Femur (tissue), 1 donor: ENCODE measurements at regions not wholly inside any gene's neighbourhood (a gene's known extent, or its start where the extent isn't known, plus 50 kb on each side); places are given as distances from the start of the nearest gene placed in this dataset.

Experiments
- DNase-seq: peaks from one replicate; pipeline ENCODE4 v3.0.0-alpha.2; 2017

DNA sequence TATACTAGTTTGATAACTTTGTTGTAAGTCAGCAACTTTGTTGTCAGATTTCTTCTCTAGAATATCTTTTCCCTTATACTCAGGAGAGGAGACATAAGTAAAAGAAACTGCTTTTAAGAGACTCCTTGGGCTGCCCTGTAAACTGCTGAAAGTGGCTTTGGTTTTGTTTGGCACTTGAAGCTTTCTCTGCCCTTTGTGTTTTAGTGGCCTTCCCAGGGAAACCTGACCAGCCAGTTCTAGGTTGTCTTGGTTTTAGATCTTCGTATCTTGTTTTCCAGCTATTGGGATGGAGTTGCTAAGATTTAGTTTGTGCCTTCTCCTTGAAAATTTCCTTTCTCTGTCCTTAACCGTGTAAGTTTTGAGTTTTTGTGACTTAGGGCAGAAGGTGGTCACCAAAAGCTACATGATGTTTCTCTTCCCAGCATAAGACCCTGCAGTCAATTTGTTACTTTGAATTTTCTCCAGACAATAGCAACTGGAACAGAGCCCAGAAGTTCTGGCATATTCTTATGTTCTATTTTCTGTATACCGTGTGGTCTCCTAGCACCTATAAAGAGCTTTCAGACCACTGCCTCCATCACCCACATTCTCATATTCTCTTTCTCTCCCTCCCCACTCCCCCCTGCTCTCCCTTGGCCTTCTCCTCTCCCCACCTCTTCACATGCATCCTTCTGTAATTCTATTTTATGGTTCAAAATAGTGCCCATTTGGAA is 81.1 kb downstream of the BOLA3 start:
- no peak for DNase-seq

DNA sequence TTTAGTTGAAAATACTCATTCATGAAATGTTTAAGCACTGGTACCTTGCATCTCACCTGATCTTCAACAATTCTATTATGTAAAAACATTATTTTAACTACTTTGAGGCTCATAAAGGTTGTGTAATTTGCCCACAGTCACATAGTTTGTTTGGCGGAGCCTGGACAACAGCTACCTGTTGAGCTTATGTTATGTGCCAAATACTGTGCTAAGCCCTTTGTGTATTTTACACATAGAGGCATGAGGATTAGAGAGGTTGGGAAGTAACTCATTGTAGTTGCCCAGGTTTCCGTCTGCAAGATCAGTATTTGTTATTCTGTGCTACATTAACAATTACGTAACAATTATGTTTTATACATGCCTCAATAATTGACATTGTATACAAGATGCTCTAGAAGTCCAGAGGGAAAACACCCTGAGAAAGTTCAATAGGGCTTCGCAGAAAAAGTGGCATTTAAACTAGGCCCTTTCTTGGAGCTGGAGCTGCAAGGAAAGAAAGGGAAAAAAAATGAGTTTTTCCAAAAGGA is 80.4 kb downstream of the BOLA3 start:
- no peak for DNase-seq

DNA sequence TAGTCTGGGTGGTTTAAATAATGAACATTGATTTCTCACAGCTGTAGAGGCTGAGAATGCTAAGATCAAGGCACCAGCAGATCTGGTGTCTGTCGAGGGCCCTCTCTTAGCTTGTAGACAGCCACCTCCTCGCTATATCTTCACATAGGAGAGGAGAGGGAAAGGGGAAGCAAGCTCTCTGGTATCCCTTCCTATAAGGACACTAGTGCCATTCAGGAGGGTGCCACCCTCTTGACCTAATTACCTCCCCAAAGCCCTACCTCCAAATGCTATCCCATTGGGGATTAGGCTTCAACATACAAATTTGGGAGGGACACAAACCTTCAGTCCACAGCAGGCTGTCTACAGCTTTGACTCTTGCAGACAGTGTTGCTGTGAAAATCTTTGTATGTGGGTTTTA is 76.7 kb downstream of the BOLA3 start:
- DNase-seq = no peak

DNA sequence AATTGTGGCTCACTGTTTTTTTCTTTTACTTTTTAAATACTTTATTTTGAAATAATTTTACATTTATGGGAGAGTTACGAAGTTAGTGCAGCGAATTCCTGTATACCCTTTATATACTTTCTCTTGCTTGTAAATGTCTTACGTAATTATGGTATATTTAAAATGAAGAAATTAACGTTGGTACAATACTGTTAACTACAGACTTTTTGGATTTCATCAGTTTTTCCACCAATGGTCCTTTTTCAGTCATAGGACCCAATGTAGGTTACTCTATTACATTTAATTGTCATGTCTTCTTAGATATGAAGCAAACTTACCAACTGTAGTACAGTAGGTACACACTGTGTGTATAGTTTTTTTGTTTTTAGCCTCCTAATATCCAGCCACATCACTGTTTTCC is 76.3 kb downstream of the BOLA3 start:
- no peak for DNase-seq

DNA sequence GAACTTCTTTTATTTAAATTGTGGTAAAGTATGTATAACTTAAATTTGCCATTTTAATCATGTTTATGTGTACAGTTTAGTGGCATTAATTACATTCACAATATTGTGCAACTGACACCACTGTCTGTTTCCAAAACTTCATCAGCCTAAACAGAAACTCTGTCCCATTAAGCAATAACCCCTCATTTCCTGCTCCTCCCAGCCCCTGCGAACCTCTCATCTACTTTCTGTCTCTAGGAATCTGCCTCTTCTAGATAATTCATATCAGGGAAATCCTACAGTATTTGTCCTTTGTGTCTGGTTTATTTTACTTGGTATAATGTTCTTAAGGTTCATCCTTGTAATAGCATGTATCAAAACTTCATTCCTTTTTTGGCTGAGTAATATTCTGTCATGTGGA is 75.1 kb downstream of the BOLA3 start:
- DNase-seq = no peak

DNA sequence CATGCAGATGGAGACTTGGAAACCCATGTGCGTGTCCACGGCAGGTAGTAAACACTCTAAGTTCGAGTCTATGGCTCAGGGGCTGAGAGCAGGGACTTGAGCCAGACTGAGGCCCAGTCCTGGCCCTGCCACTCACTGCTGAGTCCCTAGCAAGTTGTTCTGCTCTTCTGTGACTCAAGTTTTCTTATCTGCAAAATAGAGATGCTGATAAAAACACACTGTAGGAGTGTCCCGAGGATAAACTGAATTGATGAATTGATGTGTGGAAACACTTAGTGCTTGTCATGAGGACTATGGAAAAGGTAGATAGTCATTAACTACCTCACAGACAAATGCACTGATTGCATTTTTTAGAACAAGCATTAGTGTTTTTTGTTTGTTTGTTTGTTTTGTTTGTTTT is 73.2 kb downstream of the BOLA3 start:
- no peak for DNase-seq

DNA sequence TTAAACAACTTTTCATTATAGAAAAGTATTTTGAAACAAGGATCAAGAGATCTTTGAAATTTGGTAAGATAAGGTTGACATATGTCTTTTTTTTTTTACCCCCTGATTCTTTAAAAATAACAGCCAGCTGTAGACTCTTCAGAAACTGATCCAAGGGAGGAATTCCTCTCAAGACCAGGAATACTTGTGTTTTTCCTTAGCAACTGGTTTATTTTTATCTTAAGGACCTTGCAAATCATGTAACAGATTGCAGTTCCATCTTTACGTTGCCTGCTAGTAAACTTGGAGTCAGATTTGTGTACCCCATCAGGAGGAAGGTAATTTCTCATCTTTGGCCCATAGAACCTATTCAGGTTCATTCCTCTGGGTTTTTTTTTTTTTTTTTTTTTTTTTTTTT is 71.6 kb downstream of the BOLA3 start:
- no peak for DNase-seq

DNA sequence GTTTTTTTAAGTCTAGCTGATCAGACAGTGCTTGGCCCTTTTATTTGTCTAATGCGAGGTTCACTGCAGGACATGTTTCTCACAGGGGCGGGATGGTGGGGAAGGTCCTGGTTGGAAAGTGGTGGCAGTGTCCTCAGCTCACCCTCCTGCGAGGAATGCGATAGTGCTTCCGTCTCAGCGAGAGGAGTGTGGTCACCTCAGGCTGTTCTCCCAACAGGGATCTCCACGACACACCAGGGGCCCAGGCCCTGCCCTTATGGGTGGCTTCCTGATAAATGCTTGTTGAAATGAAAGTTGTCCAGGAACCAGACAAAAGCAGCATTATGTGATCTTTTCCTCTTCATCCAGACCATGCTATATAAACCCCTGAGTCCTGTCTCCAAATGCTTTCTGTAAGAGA is 70.1 kb downstream of the BOLA3 start:
- DNase-seq = no peak

DNA sequence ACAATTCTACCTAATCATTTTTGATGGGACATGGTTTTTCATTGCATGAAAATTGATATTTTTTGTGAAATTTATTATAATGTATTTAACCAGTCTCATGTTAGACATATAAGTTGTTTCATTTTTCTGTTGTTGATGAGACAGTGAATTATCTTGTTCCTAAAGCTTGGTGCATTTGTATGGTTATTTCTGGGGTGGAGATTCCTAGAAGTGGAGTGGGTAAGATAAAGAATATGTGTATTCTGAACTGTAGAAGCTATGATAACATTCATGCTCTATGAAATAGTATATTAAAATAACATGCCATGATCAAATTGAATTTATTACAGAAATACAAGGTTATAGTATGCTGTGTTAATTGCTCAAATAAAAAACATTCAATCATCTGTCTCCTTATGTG is 69.2 kb downstream of the BOLA3 start:
- DNase-seq = no peak

DNA sequence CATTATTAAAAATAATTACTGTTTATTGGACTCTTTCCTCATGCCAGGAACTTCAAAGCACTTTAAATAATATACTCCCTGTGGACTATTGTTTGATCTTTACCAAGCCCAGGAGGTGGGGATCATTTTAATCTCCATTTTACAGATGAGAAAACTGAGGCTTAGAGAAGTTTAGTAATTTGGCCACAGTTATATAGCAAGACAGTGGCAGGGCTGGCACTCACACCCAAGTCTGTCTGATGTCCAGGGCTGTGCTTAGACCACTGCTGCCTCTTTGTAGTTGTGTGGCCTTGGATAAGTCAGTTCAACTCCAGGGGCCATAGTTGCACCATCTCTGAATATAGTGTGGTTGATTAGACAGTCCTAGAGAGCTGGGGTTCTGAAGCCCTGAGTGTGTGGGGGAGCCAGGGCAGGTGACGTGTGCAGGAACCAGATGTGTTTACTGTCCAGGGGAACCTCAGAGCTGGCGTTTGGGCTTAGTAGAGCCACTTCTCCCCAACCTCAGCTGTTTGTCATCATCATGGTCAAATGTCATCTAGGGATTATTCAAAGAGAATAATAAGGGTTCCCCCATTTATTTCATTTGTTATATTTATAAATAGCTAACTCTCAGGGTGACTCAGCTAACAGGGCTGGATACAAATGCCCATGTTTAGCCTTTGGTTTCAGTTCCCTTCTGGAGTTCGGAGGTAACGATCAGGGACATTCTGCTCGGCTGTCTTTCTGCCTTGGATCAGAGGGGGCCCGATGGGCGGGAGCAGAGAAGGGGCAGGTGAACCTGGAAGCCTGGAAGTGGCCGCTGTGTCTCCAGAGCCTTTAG is 68.0 kb downstream of the BOLA3 start:
- DNase-seq = no peak

DNA sequence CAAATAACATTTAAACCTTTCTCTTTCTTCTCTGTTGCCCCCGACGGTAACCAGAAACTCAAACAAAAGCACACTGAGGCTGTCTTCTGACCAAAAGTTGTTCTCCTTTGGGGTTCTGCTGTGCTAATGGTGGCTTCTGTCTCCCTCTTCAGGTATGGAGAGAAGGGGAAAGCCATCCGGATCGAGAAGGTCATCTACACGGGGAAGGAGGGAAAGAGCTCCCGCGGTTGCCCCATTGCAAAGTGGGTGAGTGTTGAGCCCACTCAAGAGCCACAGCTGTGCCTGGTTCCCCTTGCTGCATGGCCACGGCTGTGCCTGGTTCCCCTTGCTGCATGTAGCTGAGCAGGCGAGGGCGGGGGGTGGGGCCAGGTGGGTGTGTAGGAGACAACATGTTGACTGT is 67.4 kb downstream of the BOLA3 start:
- no peak for DNase-seq

DNA sequence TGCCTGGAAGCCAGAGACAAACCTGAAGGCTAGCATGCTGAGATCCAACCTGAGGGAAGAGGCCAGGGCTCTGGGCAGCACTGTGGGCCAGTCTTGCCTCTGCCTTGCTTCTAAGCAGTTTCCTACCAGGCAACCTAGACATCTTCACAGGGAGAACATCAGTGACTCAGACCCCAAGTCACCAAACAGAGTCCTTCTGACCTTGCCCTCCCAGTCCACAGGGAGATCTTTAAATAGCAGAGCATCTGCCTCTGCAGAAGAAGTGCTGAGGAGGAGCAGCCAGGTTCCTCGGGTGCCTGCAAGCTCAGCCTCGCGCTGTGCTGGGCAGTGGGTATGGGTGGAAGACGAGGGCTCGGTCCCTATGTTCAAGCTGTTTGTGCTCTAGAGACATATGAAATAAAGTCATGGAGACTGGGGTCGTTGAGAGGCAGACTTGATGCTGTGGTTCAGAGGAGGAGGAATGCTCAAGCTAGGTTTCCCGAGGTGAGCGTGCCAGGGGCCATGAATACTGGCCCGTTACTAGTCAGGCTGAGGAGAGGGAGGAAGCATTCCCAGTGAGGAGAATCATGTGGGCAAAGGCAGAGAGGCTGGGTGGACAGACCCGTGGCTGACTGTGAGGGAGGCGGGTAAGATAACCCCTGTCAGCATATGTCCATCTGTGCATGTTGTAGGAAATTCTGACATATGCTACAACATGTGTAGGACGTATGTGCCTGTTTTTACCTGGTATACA is 66.5 kb downstream of the BOLA3 start:
- no peak for DNase-seq

DNA sequence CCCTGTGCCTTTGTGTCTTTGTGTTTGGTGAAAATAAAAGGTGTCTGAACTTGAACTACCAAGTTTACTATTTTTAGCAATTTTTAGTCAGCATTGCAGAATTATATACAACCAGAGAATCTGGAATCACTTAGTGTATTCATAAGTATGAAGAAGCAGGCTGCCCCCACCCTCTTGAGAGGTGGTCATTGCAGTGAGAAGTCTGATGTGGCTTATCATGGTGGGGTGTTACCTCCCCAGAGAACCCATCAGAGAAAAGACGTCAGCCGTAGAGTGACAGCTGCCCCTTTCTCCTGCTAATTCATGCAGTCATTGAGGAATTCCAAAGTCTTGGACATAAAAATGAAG is 66.0 kb downstream of the BOLA3 start:
- no peak for DNase-seq

DNA sequence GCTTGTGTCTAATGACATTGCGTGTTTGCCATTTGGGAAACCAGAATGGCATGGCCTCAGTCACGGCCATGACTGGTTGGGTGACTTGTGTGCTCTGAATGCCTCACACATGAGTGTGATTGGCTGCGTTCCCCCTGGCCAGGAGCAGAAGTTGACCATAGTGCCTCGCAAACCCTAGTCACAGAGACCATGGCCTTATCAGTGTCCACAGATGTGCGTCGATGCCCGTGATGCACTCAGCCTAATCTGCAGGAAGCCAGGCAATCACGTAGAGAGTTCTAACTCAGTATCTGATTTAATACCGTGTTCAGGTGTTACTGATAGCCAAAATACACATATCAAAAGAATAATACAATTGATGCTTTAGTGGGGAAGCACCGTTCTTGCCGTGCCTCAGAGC is 64.0 kb downstream of the BOLA3 start:
- no peak for DNase-seq
